HEK293 (cell line): ENCODE measurements at regions not wholly inside any gene's neighbourhood (a gene's known extent, or its start where the extent isn't known, plus 50 kb on each side); places are given as distances from the start of the nearest gene placed in this dataset.

Experiments
- CTCF ChIA-PET: fragments of 350-600 bp; formaldehyde crosslinking; extraction: SDS; loops from one replicate; lab custom pipeline; 2021; ENCODE audit warnings: antibody characterized with exemption; lab: Yijun Ruan, JAX
- POLR2A ChIA-PET: fragments of 300-600 bp; formaldehyde crosslinking; extraction: SDS; loops from one replicate; lab custom pipeline; 2020; ENCODE audit warnings: antibody characterized with exemption, inconsistent platforms; lab: Yijun Ruan, JAX
- H3K27ac ChIP-seq: fragments of 200-500 bp; sonication (Bioruptor generic); 2 replicates; pipeline ENCODE4 v1.5.1; 2014; ENCODE audit warnings: low read depth, low read length, control low read depth, inconsistent platforms; ENCODE audit errors: extremely low read depth
- H3K36me3 ChIP-seq, 2 experiments: fragments of 200-500 bp in 1 of 2; sonication (Bioruptor generic) in 1 of 2; 1 replicate in 1 of 2; 2 replicates in 1 of 2; pipeline ENCODE4 v1.5.1; 2014 to 2017; ENCODE audit warnings: inconsistent platforms in 2 of 2, low read length in 2 of 2; ENCODE audit not compliant: control insufficient read depth in 2 of 2, insufficient read depth in 1 of 2
- H3K4me1 ChIP-seq: fragments of 200-500 bp; sonication (Bioruptor generic); 2 replicates; pipeline ENCODE4 v1.5.1; 2014; ENCODE audit warnings: mild to moderate bottlenecking, low read length, inconsistent platforms; ENCODE audit not compliant: control insufficient read depth, insufficient read depth
- H3K4me3 ChIP-seq: 2 replicates; pipeline ENCODE4 v1.5.1; 2011; ENCODE audit warnings: low read depth, mild to moderate bottlenecking, control low read depth, low read length, moderate library complexity
- H3K9me3 ChIP-seq: fragments of 200-500 bp; sonication (Bioruptor generic); 2 replicates; pipeline ENCODE4 v1.5.1; 2014; ENCODE audit warnings: low read depth, low read length, inconsistent platforms; ENCODE audit not compliant: control insufficient read depth, insufficient read depth
- ATF2 ChIP-seq: fragments of 450-650 bp; formaldehyde crosslinking; IDR thresholded peaks from 2 replicates; pipeline ENCODE4 v1.5.1; 2016; ENCODE audit warnings: missing biosample characterization, missing genetic modification characterization, low read depth
- GLI4 ChIP-seq: fragments of 450-650 bp; formaldehyde crosslinking; IDR thresholded peaks from 2 replicates; pipeline ENCODE4 v1.5.1; 2016; ENCODE audit warnings: missing biosample characterization, missing genetic modification characterization
- KLF8 ChIP-seq: fragments of 450-650 bp; formaldehyde crosslinking; IDR thresholded peaks from 2 replicates; pipeline ENCODE4 v1.5.1; 2016; ENCODE audit warnings: missing biosample characterization, missing genetic modification characterization
- MEIS1 ChIP-seq: sonication (generic); formaldehyde crosslinking; IDR thresholded peaks from 2 replicates; pipeline ENCODE4 v1.8.1; 2022; ENCODE audit warnings: missing genetic modification reagents, mild to moderate bottlenecking, borderline replicate concordance
- PRDM10 ChIP-seq: fragments of 450-650 bp; formaldehyde crosslinking; IDR thresholded peaks from 2 replicates; pipeline ENCODE4 v1.5.1; 2016; ENCODE audit warnings: missing biosample characterization, missing genetic modification characterization
- ZBTB49 ChIP-seq: fragments of 450-650 bp; formaldehyde crosslinking; IDR thresholded peaks from 2 replicates; pipeline ENCODE4 v1.5.1; 2016; ENCODE audit warnings: missing biosample characterization, missing genetic modification characterization, low read depth
- ZIC2 ChIP-seq: fragments of 450-650 bp; formaldehyde crosslinking; IDR thresholded peaks from 2 replicates; pipeline ENCODE4 v1.5.1; 2016; ENCODE audit warnings: missing biosample characterization, missing genetic modification characterization
- ZNF121 ChIP-seq: fragments of 450-650 bp; formaldehyde crosslinking; IDR thresholded peaks from 2 replicates; pipeline ENCODE4 v1.5.1; 2016; ENCODE audit warnings: missing biosample characterization, missing genetic modification characterization
- ZNF132 ChIP-seq: fragments of 450-650 bp; formaldehyde crosslinking; IDR thresholded peaks from 2 replicates; pipeline ENCODE4 v1.5.1; 2017; ENCODE audit warnings: missing biosample characterization, missing genetic modification characterization, borderline replicate concordance
- ZNF157 ChIP-seq: fragments of 450-650 bp; formaldehyde crosslinking; IDR thresholded peaks from 2 replicates; pipeline ENCODE4 v1.5.1; 2016; ENCODE audit warnings: missing biosample characterization, missing genetic modification characterization
- ZNF184 ChIP-seq: fragments of 450-650 bp; IDR thresholded peaks from 2 replicates; pipeline ENCODE4 v1.5.1; 2018; ENCODE audit warnings: missing biosample characterization, mild to moderate bottlenecking, missing genetic modification characterization
- ZNF280C ChIP-seq: fragments of 450-650 bp; formaldehyde crosslinking; IDR thresholded peaks from 2 replicates; pipeline ENCODE4 v1.5.1; 2016; ENCODE audit warnings: missing biosample characterization, missing genetic modification characterization
- ZNF350 ChIP-seq: fragments of 450-650 bp; formaldehyde crosslinking; IDR thresholded peaks from 2 replicates; pipeline ENCODE4 v1.5.0; 2017; ENCODE audit warnings: missing biosample characterization, mild to moderate bottlenecking, missing genetic modification characterization
- ZNF362 ChIP-seq: fragments of 450-650 bp; formaldehyde crosslinking; IDR thresholded peaks from 2 replicates; pipeline ENCODE4 v1.5.1; 2016; ENCODE audit warnings: missing biosample characterization, missing genetic modification characterization
- ZNF404 ChIP-seq: fragments of 450-650 bp; formaldehyde crosslinking; IDR thresholded peaks from 2 replicates; pipeline ENCODE4 v1.5.1; 2017; ENCODE audit warnings: missing biosample characterization, missing genetic modification characterization
- ZNF473 ChIP-seq: fragments of 450-650 bp; formaldehyde crosslinking; IDR thresholded peaks from 2 replicates; pipeline ENCODE4 v1.5.1; 2017; ENCODE audit warnings: missing biosample characterization, missing genetic modification characterization
- ZNF521 ChIP-seq: fragments of 450-650 bp; formaldehyde crosslinking; IDR thresholded peaks from 2 replicates; pipeline ENCODE4 v1.5.1; 2017; ENCODE audit warnings: missing biosample characterization, mild to moderate bottlenecking, missing genetic modification characterization
- ZNF610 ChIP-seq: fragments of 450-650 bp; formaldehyde crosslinking; IDR thresholded peaks from 2 replicates; pipeline ENCODE4 v1.5.1; 2016; ENCODE audit warnings: missing biosample characterization, missing genetic modification characterization, borderline replicate concordance
- ZNF623 ChIP-seq: fragments of 450-650 bp; formaldehyde crosslinking; IDR thresholded peaks from 2 replicates; pipeline ENCODE4 v1.5.1; 2016; ENCODE audit warnings: missing biosample characterization, missing genetic modification characterization
- ZNF624 ChIP-seq: fragments of 450-650 bp; formaldehyde crosslinking; IDR thresholded peaks from 2 replicates; pipeline ENCODE4 v1.5.1; 2017; ENCODE audit warnings: missing biosample characterization, missing genetic modification characterization
- ZNF654 ChIP-seq: fragments of 450-650 bp; formaldehyde crosslinking; IDR thresholded peaks from 2 replicates; pipeline ENCODE4 v1.5.1; 2016; ENCODE audit warnings: low read depth, missing biosample characterization, missing genetic modification characterization
- ZNF837 ChIP-seq: fragments of 450-650 bp; formaldehyde crosslinking; IDR thresholded peaks from 2 replicates; pipeline ENCODE4 v1.5.1; 2016; ENCODE audit warnings: missing biosample characterization, missing genetic modification characterization
- ZSCAN23 ChIP-seq: fragments of 450-650 bp; formaldehyde crosslinking; IDR thresholded peaks from 2 replicates; pipeline ENCODE4 v1.5.1; 2016; ENCODE audit warnings: missing biosample characterization, missing genetic modification characterization

- TF ChIP-seq ZSCAN23 (tag by site-specific recombination) = no peak
- no peak for TF ChIP-seq GLI4 (tag by site-specific recombination)
- TF ChIP-seq ZNF521 (tag by site-specific recombination) = no peak
- TF ChIP-seq ZNF132 = no peak
- TF ChIP-seq ZNF623 (tag by site-specific recombination) = no peak
- no peak for TF ChIP-seq ZNF121 (tag by site-specific recombination)
- no peak for TF ChIP-seq ZNF404 (tag by site-specific recombination)
- no peak for TF ChIP-seq KLF8
- TF ChIP-seq MEIS1 (CRISPR knock-in tag) = no peak
- TF ChIP-seq ZNF184 (tag by site-specific recombination) = no peak
- TF ChIP-seq ZNF654 (tag by site-specific recombination) = no peak
- TF ChIP-seq ZNF350 (tag by site-specific recombination) = no peak
- TF ChIP-seq ZNF610 (tag by site-specific recombination) = no peak
- TF ChIP-seq, all 188 proteins: peak for 0
- ChIA-PET POLR2A (interaction anchor here (1.1 kb wide), 1 partner anchor 13 kb away, joined by 3 read pairs; no protein-coding TSS in a partner anchor), CTCF (interaction anchor here (1.0 to 1.9 kb wide), 3 partner anchors 8 to 69 kb away, joined by 3 to 4 read pairs (median 3); no protein-coding TSS in a partner anchor)
- Histone ChIP-seq H3K9me3 (no peaks in the 10 kb centered on the region), H3K4me1 (peaks cover 5% of the 10 kb centered on the region; the same call in 1 of the 2 replicates), H3K4me3 (no peak overlapping the region), H3K36me3 (no peaks in the 10 kb centered on the region), H3K27ac (no peak overlapping the region)
These were observed 135.3 kb upstream of the NCOR2 start for GRCh38 chr12:124702736-124703135.

- POLR2A ChIA-PET = no interaction called here
- H3K27ac ChIP-seq = no peak overlapping the region
These were observed 133.6 kb upstream of the NCOR2 start for GRCh38 chr12:124700810-124701592.

More at GRCh38 chr12:124700810-124701592, 133.6 kb upstream of the NCOR2 start:
- Histone ChIP-seq H3K4me3 (no peak overlapping the region), H3K36me3 (no peaks in the 10 kb centered on the region), H3K4me1 (peaks cover 5% of the 10 kb centered on the region; the same call in 1 of the 2 replicates), H3K9me3 (no peaks in the 10 kb centered on the region)
- TF ChIP-seq ZNF280C (tag by site-specific recombination) = no peak
- TF ChIP-seq ZNF157 = no peak
- TF ChIP-seq ZIC2 (tag by site-specific recombination) = no peak
- TF ChIP-seq ATF2 (tag by site-specific recombination) = no peak
- TF ChIP-seq ZBTB49 (tag by site-specific recombination) = no peak
- no peak for TF ChIP-seq PRDM10 (tag by site-specific recombination)
- no peak for TF ChIP-seq ZNF362
- TF ChIP-seq ZNF473 (tag by site-specific recombination) = no peak
- TF ChIP-seq ZNF837 (tag by site-specific recombination) = no peak
- TF ChIP-seq ZNF624 (tag by site-specific recombination) = no peak
- CTCF ChIA-PET = no interaction called here
